GM12865 (cell line): ENCODE measurements at regions not wholly inside any gene's neighbourhood (a gene's known extent, or its start where the extent isn't known, plus 50 kb on each side); places are given as distances from the start of the nearest gene placed in this dataset.
A peak's percentile ranks its signal among the peaks of the same experiment; 100 is the strongest.

Experiments used
- DNase-seq: peaks from one replicate; pipeline ENCODE4 v3.0.0; 2010; ENCODE audit warnings: low read depth
- H3K4me3 ChIP-seq: 2 replicates; pipeline ENCODE4 v1.5.1; 2011; ENCODE audit warnings: mild to moderate bottlenecking, low read depth, low read length, control low read depth
- TF ChIP-seq, protein P1 (sequence below): IDR thresholded peaks from 2 replicates; pipeline ENCODE4 v1.5.1; 2011; ENCODE audit warnings: low read length, control low read depth, low read depth, inconsistent platforms; ENCODE audit not compliant: insufficient read depth; ENCODE audit errors: missing control alignments

DNA sequence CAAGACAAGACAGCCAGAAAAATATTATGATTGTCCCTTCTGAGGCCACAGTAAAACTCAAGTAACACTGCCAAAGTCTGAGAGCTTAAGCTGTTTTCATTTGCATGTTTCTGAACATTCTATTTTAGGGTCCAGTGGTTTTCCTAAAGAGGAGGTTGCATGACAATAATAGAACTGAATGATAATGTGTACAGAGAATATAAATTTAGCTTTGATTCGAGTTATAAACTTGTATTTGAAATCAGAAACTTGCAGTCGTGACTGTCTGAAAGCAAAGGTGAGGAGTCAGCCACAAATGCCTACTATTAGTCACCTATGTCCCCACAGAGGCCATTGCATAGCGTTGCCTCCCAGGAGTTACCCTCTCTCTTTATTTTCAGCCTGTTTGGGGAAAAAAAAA lies 363.1 kb upstream of the ADGRL2 start:
- TF ChIP-seq, protein P1, sequence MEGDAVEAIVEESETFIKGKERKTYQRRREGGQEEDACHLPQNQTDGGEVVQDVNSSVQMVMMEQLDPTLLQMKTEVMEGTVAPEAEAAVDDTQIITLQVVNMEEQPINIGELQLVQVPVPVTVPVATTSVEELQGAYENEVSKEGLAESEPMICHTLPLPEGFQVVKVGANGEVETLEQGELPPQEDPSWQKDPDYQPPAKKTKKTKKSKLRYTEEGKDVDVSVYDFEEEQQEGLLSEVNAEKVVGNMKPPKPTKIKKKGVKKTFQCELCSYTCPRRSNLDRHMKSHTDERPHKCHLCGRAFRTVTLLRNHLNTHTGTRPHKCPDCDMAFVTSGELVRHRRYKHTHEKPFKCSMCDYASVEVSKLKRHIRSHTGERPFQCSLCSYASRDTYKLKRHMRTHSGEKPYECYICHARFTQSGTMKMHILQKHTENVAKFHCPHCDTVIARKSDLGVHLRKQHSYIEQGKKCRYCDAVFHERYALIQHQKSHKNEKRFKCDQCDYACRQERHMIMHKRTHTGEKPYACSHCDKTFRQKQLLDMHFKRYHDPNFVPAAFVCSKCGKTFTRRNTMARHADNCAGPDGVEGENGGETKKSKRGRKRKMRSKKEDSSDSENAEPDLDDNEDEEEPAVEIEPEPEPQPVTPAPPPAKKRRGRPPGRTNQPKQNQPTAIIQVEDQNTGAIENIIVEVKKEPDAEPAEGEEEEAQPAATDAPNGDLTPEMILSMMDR: no peak
- peak; percentile 72 for DNase-seq
- H3K4me3 ChIP-seq: no peak overlapping the region

DNA sequence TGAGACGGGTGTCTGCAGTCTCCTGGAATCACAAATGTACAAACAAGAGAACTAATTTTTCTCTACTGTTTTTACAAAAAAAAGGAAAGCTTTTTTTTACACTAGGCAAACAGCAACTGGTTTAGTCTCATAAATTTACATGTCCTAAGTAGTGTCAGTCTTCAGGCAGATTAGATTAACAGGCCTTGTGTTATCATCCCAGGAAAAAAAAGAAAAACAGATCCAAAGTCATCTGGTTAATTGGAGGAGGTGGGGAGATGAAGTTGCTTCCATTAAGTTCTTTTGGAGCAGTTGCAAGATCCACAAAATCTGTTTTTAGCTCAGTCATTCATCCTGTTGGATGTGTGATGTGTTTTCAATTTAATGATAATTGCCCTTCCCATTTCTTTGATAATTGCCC lies 363.5 kb upstream of the ADGRL2 start:
- TF ChIP-seq, protein P1: no peak
- no peak overlapping the region for H3K4me3 ChIP-seq
- DNase-seq: no peak

GRCh38 chr1:81435175-81435574 lies 365.6 kb upstream of the ADGRL2 start:
- H3K4me3 ChIP-seq: no peak overlapping the region
- TF ChIP-seq, protein P1: no peak
- DNase-seq: no peak

DNA sequence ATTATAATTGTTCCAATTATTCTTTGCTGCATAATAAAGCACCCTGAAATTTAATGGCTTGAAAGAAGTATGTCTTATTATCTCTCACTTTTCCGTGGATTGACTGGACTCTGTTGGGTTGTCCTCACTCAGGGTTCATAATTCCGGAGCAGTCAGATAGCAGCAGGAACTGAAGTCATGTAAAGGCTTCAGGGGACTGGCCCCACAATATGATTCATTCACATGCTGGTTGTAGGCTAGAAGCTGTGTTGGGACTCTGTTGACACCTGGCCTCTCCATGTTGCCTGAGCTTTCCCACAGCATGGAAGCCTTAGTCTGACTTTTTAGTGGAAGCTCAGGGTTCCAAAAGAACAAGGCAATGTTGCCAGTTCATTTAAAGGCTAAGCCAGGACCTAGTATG lies 367.1 kb upstream of the ADGRL2 start:
- no peak for DNase-seq
- no peak overlapping the region for H3K4me3 ChIP-seq
- TF ChIP-seq, protein P1: no peak

GRCh38 chr1:81432654-81433109 lies 368.1 kb upstream of the ADGRL2 start:
- no peak overlapping the region for H3K4me3 ChIP-seq
- TF ChIP-seq, protein P1: no peak
- no peak for DNase-seq

DNA sequence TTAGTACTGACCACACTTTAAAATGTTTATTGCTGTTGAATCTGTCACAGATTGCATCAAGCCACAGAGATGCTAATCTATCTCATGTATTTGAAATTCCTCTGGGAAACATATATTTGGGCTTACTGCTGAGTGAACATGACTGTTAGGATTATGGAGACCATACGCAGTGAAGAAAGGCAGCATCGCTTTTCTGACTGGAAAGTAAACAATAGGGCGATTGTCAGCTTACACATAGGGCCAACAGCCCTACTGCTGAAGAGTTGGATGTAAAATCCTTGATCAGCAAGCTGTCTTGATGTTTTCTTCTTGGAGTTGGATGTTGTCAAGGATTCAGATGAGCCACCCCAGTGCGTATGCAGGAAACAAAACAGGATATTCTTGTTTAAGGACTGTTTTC lies 368.7 kb upstream of the ADGRL2 start:
- H3K4me3 ChIP-seq: no peak overlapping the region
- no peak for DNase-seq
- TF ChIP-seq, protein P1: no peak

DNA sequence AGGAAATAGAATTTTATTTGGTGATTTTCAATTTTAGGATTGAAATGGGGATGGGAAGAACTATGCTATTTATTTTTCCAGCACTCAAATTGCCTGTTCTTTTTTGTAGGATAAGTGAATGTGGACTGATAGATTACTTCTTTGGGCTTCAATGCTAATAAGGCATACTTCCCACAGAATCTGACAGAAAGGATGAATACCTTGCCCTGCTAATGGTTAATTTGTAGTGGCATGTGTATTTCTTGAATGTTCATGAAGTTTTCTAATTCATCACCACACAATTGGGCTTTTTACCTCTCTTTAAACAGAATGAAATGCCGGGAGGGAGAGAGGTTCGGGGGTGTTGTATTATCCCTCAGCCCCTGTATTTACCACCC lies 369.1 kb upstream of the ADGRL2 start:
- H3K4me3 ChIP-seq: no peak overlapping the region
- DNase-seq: no peak
- TF ChIP-seq, protein P1: no peak
